ENCODE measurements at regions not wholly inside any gene's neighbourhood (a gene's known extent, or its start where the extent isn't known, plus 50 kb on each side); places are given as distances from the start of the nearest gene placed in this dataset.

- Histone ChIP-seq H3K79me2 (replicated peaks; ENCODE audit: insufficient read depth, low read length) (no peaks in the 10 kb centered on the region), H3K9me2 (ENCODE audit: insufficient read depth, low read length) (no peaks in the 10 kb centered on the region), H3K9ac (ENCODE audit: low read length) (no peak overlapping the region), H3K4me2 (ENCODE audit: low read length) (no peak overlapping the region), H3F3A (ENCODE audit: insufficient read depth, low read length, poor library complexity, severe bottlenecking) (no peaks in the 10 kb centered on the region), H3K9me3 (ENCODE audit: low read length) (no peaks in the 10 kb centered on the region), H4K20me1 (ENCODE audit: insufficient read depth) (no peaks in the 10 kb centered on the region), H3K4me3 (ENCODE audit: low read length) (no peak overlapping the region), H3K36me3 (ENCODE audit: insufficient read depth, low read length) (no peaks in the 10 kb centered on the region), H3K27me3 (ENCODE audit: insufficient read depth, low read depth, low read length) (no peaks in the 10 kb centered on the region), H3K27ac (ENCODE audit: low read length) (no peak overlapping the region), H2AFZ (ENCODE audit: low read depth, low read length) (no peak overlapping the region)
- TF ChIP-seq MXI1 (conservative IDR thresholded peaks at IDR 0.05; ENCODE audit: poor library complexity, severe bottlenecking) (no peak), TAF1 (IDR thresholded peaks at IDR 0.05; ENCODE audit: low read depth) (no peak), SMC3 (conservative IDR thresholded peaks at IDR 0.05; ENCODE audit: poor library complexity) (no peak), EP300 (conservative IDR thresholded peaks at IDR 0.05; ENCODE audit: poor library complexity, severe bottlenecking) (no peak), EZH2 (IDR thresholded peaks at IDR 0.05; ENCODE audit: borderline replicate concordance, insufficient read depth, low read length, poor library complexity, severe bottlenecking) (no peak), REST (IDR thresholded peaks at IDR 0.05; ENCODE audit: borderline replicate concordance) (no peak), RAD21 (conservative IDR thresholded peaks at IDR 0.05) (no peak), POLR2AphosphoS5 (IDR thresholded peaks at IDR 0.05) (no peak)
- TF ChIP-seq, protein P1, sequence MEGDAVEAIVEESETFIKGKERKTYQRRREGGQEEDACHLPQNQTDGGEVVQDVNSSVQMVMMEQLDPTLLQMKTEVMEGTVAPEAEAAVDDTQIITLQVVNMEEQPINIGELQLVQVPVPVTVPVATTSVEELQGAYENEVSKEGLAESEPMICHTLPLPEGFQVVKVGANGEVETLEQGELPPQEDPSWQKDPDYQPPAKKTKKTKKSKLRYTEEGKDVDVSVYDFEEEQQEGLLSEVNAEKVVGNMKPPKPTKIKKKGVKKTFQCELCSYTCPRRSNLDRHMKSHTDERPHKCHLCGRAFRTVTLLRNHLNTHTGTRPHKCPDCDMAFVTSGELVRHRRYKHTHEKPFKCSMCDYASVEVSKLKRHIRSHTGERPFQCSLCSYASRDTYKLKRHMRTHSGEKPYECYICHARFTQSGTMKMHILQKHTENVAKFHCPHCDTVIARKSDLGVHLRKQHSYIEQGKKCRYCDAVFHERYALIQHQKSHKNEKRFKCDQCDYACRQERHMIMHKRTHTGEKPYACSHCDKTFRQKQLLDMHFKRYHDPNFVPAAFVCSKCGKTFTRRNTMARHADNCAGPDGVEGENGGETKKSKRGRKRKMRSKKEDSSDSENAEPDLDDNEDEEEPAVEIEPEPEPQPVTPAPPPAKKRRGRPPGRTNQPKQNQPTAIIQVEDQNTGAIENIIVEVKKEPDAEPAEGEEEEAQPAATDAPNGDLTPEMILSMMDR (IDR thresholded peaks at IDR 0.05; ENCODE audit: poor library complexity, severe bottlenecking): no peak
Observed at GRCh38 chr13:80516818-80517348, 176.0 kb upstream of the SPRY2 start.

DNA sequence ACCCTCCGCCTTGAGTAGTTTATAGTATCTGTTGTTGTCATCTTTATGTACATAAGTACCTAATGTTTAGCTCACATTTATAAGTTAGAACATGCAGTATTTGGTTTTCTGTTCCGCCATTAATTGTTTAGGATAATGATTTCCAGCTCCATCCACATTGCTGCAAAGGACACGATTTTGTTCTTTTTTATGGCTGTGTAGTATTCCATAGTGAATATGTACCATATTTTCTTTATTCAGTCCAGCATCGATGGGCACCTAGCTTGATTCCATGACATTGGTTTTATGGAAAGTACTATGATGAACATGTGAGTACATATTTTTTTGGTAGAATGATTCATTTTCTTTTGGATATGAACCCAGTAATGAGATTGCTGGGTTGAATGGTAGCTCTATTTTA lies 174.4 kb upstream of the SPRY2 start:
- Histone ChIP-seq H3K4me3 (ENCODE audit: low read length) (no peak overlapping the region), H4K20me1 (ENCODE audit: insufficient read depth) (no peaks in the 10 kb centered on the region), H3K9me2 (ENCODE audit: insufficient read depth, low read length) (no peaks in the 10 kb centered on the region), H3K9ac (ENCODE audit: low read length) (no peak overlapping the region), H3K79me2 (replicated peaks; ENCODE audit: insufficient read depth, low read length) (no peaks in the 10 kb centered on the region), H2AFZ (ENCODE audit: low read depth, low read length) (no peak overlapping the region), H3K36me3 (ENCODE audit: insufficient read depth, low read length) (no peaks in the 10 kb centered on the region), H3K9me3 (ENCODE audit: low read length) (no peaks in the 10 kb centered on the region), H3K27me3 (ENCODE audit: insufficient read depth, low read depth, low read length) (no peaks in the 10 kb centered on the region), H3K27ac (ENCODE audit: low read length) (no peak overlapping the region), H3K4me2 (ENCODE audit: low read length) (no peak overlapping the region), H3F3A (ENCODE audit: insufficient read depth, low read length, poor library complexity, severe bottlenecking) (no peaks in the 10 kb centered on the region)
- TF ChIP-seq TAF1 (IDR thresholded peaks at IDR 0.05; ENCODE audit: low read depth): no peak
- TF ChIP-seq, protein P1 (IDR thresholded peaks at IDR 0.05; ENCODE audit: poor library complexity, severe bottlenecking): no peak
- TF ChIP-seq EZH2 (IDR thresholded peaks at IDR 0.05; ENCODE audit: borderline replicate concordance, insufficient read depth, low read length, poor library complexity, severe bottlenecking): no peak
- no peak for TF ChIP-seq RAD21 (conservative IDR thresholded peaks at IDR 0.05)
- TF ChIP-seq SMC3 (conservative IDR thresholded peaks at IDR 0.05; ENCODE audit: poor library complexity): no peak
